IMR-90 (cell line): ENCODE measurements at regions not wholly inside any gene's neighbourhood (a gene's known extent, or its start where the extent isn't known, plus 50 kb on each side); places are given as distances from the start of the nearest gene placed in this dataset.

Experiments used
- ATAC-seq: fragments of 200-7000 bp; cut with Tn5 transposase; 2 replicates; pipeline ENCODE4 v1.9.1; 2020; ENCODE audit warnings: low read depth, mild to moderate bottlenecking, moderate library complexity
- BruUV-seq: library from RNA; stranded (reverse); fragments of 400-500 nt; replicated peaks from 2 replicates; lab custom pipeline; 2021; lab: Mats Ljungman, UMichigan
- CTCF ChIA-PET: fragments of 300-600 bp; formaldehyde crosslinking; extraction: SDS; loops from one replicate; lab custom pipeline; 2021; ENCODE audit warnings: antibody characterized with exemption; lab: Yijun Ruan, JAX
- POLR2A ChIA-PET: fragments of 300-600 bp; sonication (Branson Sonifier 250); formaldehyde crosslinking; loops from one replicate; lab custom pipeline; 2022; ENCODE audit warnings: antibody characterized with exemption; ENCODE audit not compliant: unreplicated experiment; lab: Charles Lee
- DNase-seq: peaks from one replicate; pipeline ENCODE4 v3.0.0; 2013
- H2AFZ ChIP-seq: replicated peaks from 2 replicates; pipeline ENCODE3; 2013; ENCODE audit warnings: low read length, mild to moderate bottlenecking; ENCODE audit not compliant: poor library complexity
- H2AK5ac ChIP-seq: 2 replicates; pipeline ENCODE4 v1.6.1; 2013; ENCODE audit warnings: low read depth, low read length, inconsistent platforms
- H2AK9ac ChIP-seq: replicated peaks from 2 replicates; pipeline ENCODE3; 2013; ENCODE audit warnings: mild to moderate bottlenecking, low read depth, low read length, moderate library complexity; ENCODE audit not compliant: poor library complexity
- H2BK120ac ChIP-seq: 2 replicates; pipeline ENCODE4 v1.6.1; 2013; ENCODE audit warnings: low read depth, low read length, inconsistent platforms
- H2BK15ac ChIP-seq: 3 replicates; pipeline ENCODE4 v1.6.1; 2013; ENCODE audit warnings: low read depth, low read length, inconsistent platforms
- H2BK20ac ChIP-seq: 2 replicates; pipeline ENCODE4 v1.6.1; 2013; ENCODE audit warnings: low read depth, mild to moderate bottlenecking, inconsistent platforms, low read length, moderate library complexity
- H2BK5ac ChIP-seq: 2 replicates; pipeline ENCODE4 v1.6.1; 2013; ENCODE audit warnings: mild to moderate bottlenecking, low read depth, low read length, inconsistent platforms; ENCODE audit not compliant: poor library complexity, severe bottlenecking
- H3K14ac ChIP-seq: replicated peaks from 2 replicates; pipeline ENCODE4 v1.6.1; 2013; ENCODE audit warnings: low read depth, low read length, inconsistent platforms
- H3K18ac ChIP-seq: 2 replicates; pipeline ENCODE4 v1.6.1; 2013; ENCODE audit warnings: low read depth, low read length, control low read depth
- H3K23ac ChIP-seq: 2 replicates; pipeline ENCODE4 v1.6.1; 2013; ENCODE audit warnings: low read depth, low read length, inconsistent platforms
- H3K27ac ChIP-seq: 2 replicates; pipeline ENCODE4 v1.5.1; 2013; ENCODE audit warnings: mild to moderate bottlenecking, control low read depth, low read length; ENCODE audit not compliant: insufficient read depth
- H3K27me3 ChIP-seq: 2 replicates; pipeline ENCODE4 v1.6.1; 2013; ENCODE audit warnings: low read length; ENCODE audit not compliant: control insufficient read depth, insufficient read depth
- H3K36me3 ChIP-seq: 2 replicates; pipeline ENCODE4 v1.6.1; 2013; ENCODE audit warnings: low read length, mixed read lengths; ENCODE audit not compliant: control insufficient read depth, insufficient read depth
- H3K4ac ChIP-seq: 2 replicates; pipeline ENCODE4 v1.6.1; 2013; ENCODE audit warnings: low read depth, low read length, inconsistent platforms
- H3K4me1 ChIP-seq: 2 replicates; pipeline ENCODE4 v1.6.1; 2013; ENCODE audit warnings: low read length, mixed read lengths; ENCODE audit not compliant: control insufficient read depth, insufficient read depth
- H3K4me2 ChIP-seq: 2 replicates; pipeline ENCODE4 v1.6.1; 2013; ENCODE audit warnings: low read depth, mild to moderate bottlenecking, control low read depth, low read length, moderate library complexity
- H3K4me3 ChIP-seq: 2 replicates; pipeline ENCODE4 v1.5.1; 2013; ENCODE audit warnings: low read depth, mild to moderate bottlenecking, control low read depth, low read length, moderate library complexity; ENCODE audit not compliant: insufficient read depth
- H3K56ac ChIP-seq: 2 replicates; pipeline ENCODE4 v1.6.1; 2013; ENCODE audit warnings: low read length, inconsistent platforms; ENCODE audit not compliant: insufficient read depth; ENCODE audit errors: extremely low read depth
- H3K79me1 ChIP-seq, 2 experiments: 2 replicates each; pipeline ENCODE4 v1.6.1; 2013; ENCODE audit warnings: low read length in 2 of 2, inconsistent platforms in 1 of 2, low read depth in 1 of 2
- H3K9ac ChIP-seq: 2 replicates; pipeline ENCODE4 v1.6.1; 2013; ENCODE audit warnings: low read depth, low read length, control low read depth
- H3K9me1 ChIP-seq: 2 replicates; pipeline ENCODE4 v1.6.1; 2013; ENCODE audit warnings: low read length, inconsistent platforms; ENCODE audit not compliant: insufficient read depth
- H3K9me3 ChIP-seq: 2 replicates; pipeline ENCODE4 v1.6.1; 2013; ENCODE audit warnings: low read length; ENCODE audit not compliant: control insufficient read depth, insufficient read depth
- H4K20me1 ChIP-seq: 2 replicates; pipeline ENCODE4 v1.6.1; 2013; ENCODE audit warnings: low read length, inconsistent platforms; ENCODE audit not compliant: insufficient read depth
- H4K5ac ChIP-seq: 2 replicates; pipeline ENCODE4 v1.6.1; 2013; ENCODE audit warnings: mild to moderate bottlenecking, low read depth, low read length, control low read depth
- H4K8ac ChIP-seq, 2 experiments: 2 replicates each; pipeline ENCODE4 v1.6.1; 2013; ENCODE audit warnings: low read depth in 2 of 2, low read length in 2 of 2, control low read depth in 1 of 2, inconsistent platforms in 1 of 2
- H4K91ac ChIP-seq: 2 replicates; pipeline ENCODE4 v1.6.1; 2013; ENCODE audit warnings: low read depth, low read length, inconsistent platforms; ENCODE audit not compliant: insufficient read depth
- FOS ChIP-seq: fragments of 150-350 bp; IDR thresholded peaks from 2 replicates; pipeline ENCODE4 v1.6.1; 2016; ENCODE audit warnings: low read depth, low read length
- MAZ ChIP-seq: IDR thresholded peaks from 2 replicates; pipeline ENCODE4 v1.6.1; 2012; ENCODE audit warnings: low read depth, mild to moderate bottlenecking, low read length, improper control_type of control experiment, moderate library complexity, borderline replicate concordance
- MXI1 ChIP-seq: IDR thresholded peaks from 2 replicates; pipeline ENCODE4 v1.6.1; 2012; ENCODE audit warnings: low read depth, mild to moderate bottlenecking, low read length, moderate library complexity, borderline replicate concordance
- NFE2L2 ChIP-seq: fragments of 150-350 bp; IDR thresholded peaks from 2 replicates; pipeline ENCODE4 v1.6.1; 2016; ENCODE audit warnings: low read depth, mild to moderate bottlenecking, low read length
- POLR2A ChIP-seq: IDR thresholded peaks from 2 replicates; pipeline ENCODE4 v1.6.1; 2012; ENCODE audit warnings: mild to moderate bottlenecking, low read depth, low read length
- RAD21 ChIP-seq: IDR thresholded peaks from 2 replicates; pipeline ENCODE4 v1.6.1; 2012; ENCODE audit warnings: low read length, improper control_type of control experiment
- SMC3 ChIP-seq: fragments of 150-350 bp; IDR thresholded peaks from 2 replicates; pipeline ENCODE4 v1.6.1; 2016; ENCODE audit warnings: low read depth, mild to moderate bottlenecking, antibody characterized with exemption, low read length, moderate library complexity
- WGBS, 2 experiments: methylation state at CpG; one replicate each; pipeline versions ENCODE4 v1.1.5 to v1.1.7; 2013; ENCODE audit warnings: missing lambda C conversion rate in 2 of 2; ENCODE audit not compliant: insufficient read length in 1 of 2; ENCODE audit errors: extremely low coverage in 2 of 2; 5-methylcytosine and 5-hydroxymethylcytosine counted together
- dilution Hi-C: fragments of 300-500 bp; cut with HindIII; formaldehyde crosslinking; loops from one replicate; pipeline ENCODE4 v1.14.3; 2018; ENCODE audit warnings: low sequenced_read_pairs; ENCODE audit not compliant: unreplicated experiment
- in situ Hi-C: fragments of 300-500 bp; cut with MboI; formaldehyde crosslinking; loops from 3 replicates; pipeline ENCODE4 v1.14.3; 2019; ENCODE audit warnings: low sequenced_read_pairs, inconsistent platforms, mixed read lengths
- intact Hi-C: fragments of 100-400 bp; cut with micrococcal nuclease; formaldehyde crosslinking; loops from 2 replicates; pipeline ENCODE4 v1.10.0; 2022
- TF ChIP-seq, protein P1 (sequence below): conservative IDR thresholded peaks from 2 replicates; pipeline ENCODE4 v1.5.1; 2012; ENCODE audit warnings: mild to moderate bottlenecking, low read depth, low read length, improper control_type of control experiment

DNA sequence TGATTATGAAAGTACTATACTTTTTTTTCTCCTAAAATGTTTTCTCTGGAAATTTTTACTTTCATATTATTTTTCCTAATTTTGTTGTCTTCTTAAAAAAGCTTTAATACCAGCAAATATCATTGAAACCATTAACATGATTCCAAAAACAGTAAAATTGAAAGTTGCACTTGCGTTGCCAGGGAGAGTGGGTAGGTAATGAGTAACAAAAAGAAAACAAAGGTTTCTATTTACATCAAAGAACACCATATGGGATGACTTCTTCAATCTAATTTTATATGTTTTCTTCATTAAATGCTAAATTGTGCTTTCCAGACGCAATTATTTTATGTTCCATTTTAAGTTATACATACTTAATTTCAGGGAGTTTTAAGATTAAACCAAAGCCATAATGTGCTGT is 108.3 kb upstream of the VCX2 start:
- CTCF ChIA-PET = no interaction called here
- Histone ChIP-seq H4K91ac (no peak overlapping the region), H3K23ac (no peak overlapping the region), H2BK20ac (no peak overlapping the region), H3K9me1 (no peaks in the 10 kb centered on the region), H3K4me3 (no peak overlapping the region), H2AK9ac (no peak overlapping the region), H3K9me3 (peaks cover 4% of the 10 kb centered on the region; the same call in 1 of the 2 replicates), H2AK5ac (no peak overlapping the region), H3K79me1 (no peaks in the 10 kb centered on the region), H2BK5ac (no peak overlapping the region), H2BK120ac (no peak overlapping the region), H3K27ac (no peak overlapping the region), H3K14ac (no peak overlapping the region), H4K5ac (no peak overlapping the region), H2AFZ (no peak overlapping the region), H3K56ac (no peak overlapping the region), H3K27me3 (no peaks in the 10 kb centered on the region), H3K36me3 (no peaks in the 10 kb centered on the region), H3K4me1 (no peaks in the 10 kb centered on the region), H4K20me1 (no peaks in the 10 kb centered on the region), H2BK15ac (no peak overlapping the region), H4K8ac (no peak overlapping the region), H3K4ac (no peak overlapping the region), H3K4me2 (no peak overlapping the region), H3K18ac (no peak overlapping the region), H3K9ac (no peak overlapping the region)
- BruUV-seq = no TSS peak
- TF ChIP-seq NFE2L2 = no peak
- TF ChIP-seq, protein P1, sequence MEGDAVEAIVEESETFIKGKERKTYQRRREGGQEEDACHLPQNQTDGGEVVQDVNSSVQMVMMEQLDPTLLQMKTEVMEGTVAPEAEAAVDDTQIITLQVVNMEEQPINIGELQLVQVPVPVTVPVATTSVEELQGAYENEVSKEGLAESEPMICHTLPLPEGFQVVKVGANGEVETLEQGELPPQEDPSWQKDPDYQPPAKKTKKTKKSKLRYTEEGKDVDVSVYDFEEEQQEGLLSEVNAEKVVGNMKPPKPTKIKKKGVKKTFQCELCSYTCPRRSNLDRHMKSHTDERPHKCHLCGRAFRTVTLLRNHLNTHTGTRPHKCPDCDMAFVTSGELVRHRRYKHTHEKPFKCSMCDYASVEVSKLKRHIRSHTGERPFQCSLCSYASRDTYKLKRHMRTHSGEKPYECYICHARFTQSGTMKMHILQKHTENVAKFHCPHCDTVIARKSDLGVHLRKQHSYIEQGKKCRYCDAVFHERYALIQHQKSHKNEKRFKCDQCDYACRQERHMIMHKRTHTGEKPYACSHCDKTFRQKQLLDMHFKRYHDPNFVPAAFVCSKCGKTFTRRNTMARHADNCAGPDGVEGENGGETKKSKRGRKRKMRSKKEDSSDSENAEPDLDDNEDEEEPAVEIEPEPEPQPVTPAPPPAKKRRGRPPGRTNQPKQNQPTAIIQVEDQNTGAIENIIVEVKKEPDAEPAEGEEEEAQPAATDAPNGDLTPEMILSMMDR = no peak
- TF ChIP-seq POLR2A = no peak
- no peak for TF ChIP-seq RAD21
- TF ChIP-seq MAZ = no peak
- no peak for TF ChIP-seq SMC3
- TF ChIP-seq FOS = no peak
- TF ChIP-seq MXI1 = no peak
- dilution Hi-C loops (no loop called here), intact Hi-C loops (no loop called here), in situ Hi-C loops (no loop called here)
- ATAC-seq (no peak), DNase-seq (no peak)
- no CpG with 5 or more reads among the region's 2 CpGs for WGBS, 2 experiments
- POLR2A ChIA-PET = no interaction called here
